NCI-H187 treated with DMSO at 0.1 percent for 48 hours (cell line): ENCODE measurements at regions not wholly inside any gene's neighbourhood (a gene's known extent, or its start where the extent isn't known, plus 50 kb on each side); places are given as distances from the start of the nearest gene placed in this dataset.

ENCODE experiments used
- DNase-seq: peaks from one replicate; lab custom pipeline; 2025; lab: John Stamatoyannopoulos, UW

- DNase-seq: no peak
Measured at GRCh38 chr13:22128441-22129408, 457.9 kb downstream of the FGF9 start.

GRCh38 chr13:22130254-22130653 is 459.4 kb downstream of the FGF9 start:
- DNase-seq: no peak

GRCh38 chr13:22134261-22134660 is 463.4 kb downstream of the FGF9 start:
- DNase-seq: no peak

- no peak for DNase-seq
Measured at GRCh38 chr13:22135446-22135845, 464.6 kb downstream of the FGF9 start.

- no peak for DNase-seq
Measured at GRCh38 chr13:22137361-22138050, 466.6 kb downstream of the FGF9 start.

- no peak for DNase-seq
Measured at GRCh38 chr13:22138947-22139346, 468.1 kb downstream of the FGF9 start.

- no peak for DNase-seq
Measured at GRCh38 chr13:22141716-22142115, 470.8 kb downstream of the FGF9 start.

GRCh38 chr13:22143671-22144070 is 472.8 kb downstream of the FGF9 start:
- no peak for DNase-seq

GRCh38 chr13:22144806-22145205 is 473.9 kb downstream of the FGF9 start:
- DNase-seq: no peak

- no peak for DNase-seq
Measured at GRCh38 chr13:22148187-22148586, 477.3 kb downstream of the FGF9 start.

- no peak for DNase-seq
Measured at GRCh38 chr13:22152751-22153150, 481.9 kb downstream of the FGF9 start.

- DNase-seq: no peak
Measured at GRCh38 chr13:22154041-22154440, 483.2 kb downstream of the FGF9 start.

- DNase-seq: no peak
Measured at GRCh38 chr13:22161871-22162270, 491.0 kb downstream of the FGF9 start.

GRCh38 chr13:22162889-22163288 is 492.0 kb downstream of the FGF9 start:
- no peak for DNase-seq

- DNase-seq: no peak
Measured at GRCh38 chr13:22168437-22169190, 497.7 kb downstream of the FGF9 start.

- DNase-seq: no peak
Measured at GRCh38 chr13:22169473-22169872, 498.6 kb downstream of the FGF9 start.

- DNase-seq: no peak
Measured at GRCh38 chr13:22173610-22174009, 502.7 kb downstream of the FGF9 start.

GRCh38 chr13:22175241-22175640 is 504.4 kb downstream of the FGF9 start:
- DNase-seq: no peak

- no peak for DNase-seq
Measured at GRCh38 chr13:22175815-22176214, 504.9 kb downstream of the FGF9 start.

- DNase-seq: no peak
Measured at GRCh38 chr13:22176968-22177520, 506.2 kb downstream of the FGF9 start.

- no peak for DNase-seq
Measured at GRCh38 chr13:22178878-22179277, 508.0 kb downstream of the FGF9 start.

GRCh38 chr13:22187329-22187728 is 516.5 kb downstream of the FGF9 start:
- no peak for DNase-seq
